Activated CD4-positive, alpha-beta T cell treated with anti-CD3 and anti-CD28 coated beads for 36 hours (primary cell): ENCODE measurements at regions not wholly inside any gene's neighbourhood (a gene's known extent, or its start where the extent isn't known, plus 50 kb on each side); places are given as distances from the start of the nearest gene placed in this dataset.
"Not testable (repeated sequence)": the region's sequence is repeated elsewhere in the genome, so short reads cannot be mapped to it uniquely, and the experiment has no call there.

Experiments
- ATAC-seq: fragments of 200-7000 bp; cut with Tn5 transposase; one replicate; pipeline ENCODE4 v1.10.0; 2021; ENCODE audit warnings: mild to moderate bottlenecking, moderate library complexity
- CTCF ChIA-PET: fragments of 350-600 bp; sonication (Branson Sonifier 250); formaldehyde crosslinking; loops from one replicate; lab custom pipeline; 2021; ENCODE audit warnings: antibody characterized with exemption; lab: Charles Lee
- POLR2A ChIA-PET: fragments of 350-600 bp; sonication (Branson Sonifier 250); formaldehyde crosslinking; loops from one replicate; lab custom pipeline; 2021; ENCODE audit warnings: antibody characterized with exemption, inconsistent platforms; lab: Charles Lee
- DNase-seq: peaks from one replicate; pipeline ENCODE4 v3.0.0-alpha.2; 2020
- H3K27ac Mint-ChIP-seq: one replicate; pipeline ENCODE4 v1.8.0; 2021; ENCODE audit warnings: mixed read lengths
- H3K27me3 Mint-ChIP-seq: one replicate; pipeline ENCODE4 v1.8.0; 2021; ENCODE audit warnings: mixed read lengths
- H3K36me3 Mint-ChIP-seq: one replicate; pipeline ENCODE4 v1.8.0; 2021; ENCODE audit warnings: low read depth, mixed read lengths
- H3K4me1 Mint-ChIP-seq: one replicate; pipeline ENCODE4 v1.8.0; 2021; ENCODE audit warnings: mixed read lengths
- H3K4me3 Mint-ChIP-seq: one replicate; pipeline ENCODE4 v1.8.0; 2021; ENCODE audit warnings: mild to moderate bottlenecking, moderate library complexity, mixed read lengths
- H3K9me3 Mint-ChIP-seq: one replicate; pipeline ENCODE4 v1.8.0; 2021; ENCODE audit warnings: low read depth, mixed read lengths
- intact Hi-C, 2 experiments: fragments of 100-400 bp; cut with DNase I in 1 of 2; cut with micrococcal nuclease in 1 of 2; formaldehyde crosslinking; loops; one replicate each; pipeline versions ENCODE4 v1.14.2 to v1.15.1; 2022 to 2024; cut with DNase I, micrococcal nuclease

DNA sequence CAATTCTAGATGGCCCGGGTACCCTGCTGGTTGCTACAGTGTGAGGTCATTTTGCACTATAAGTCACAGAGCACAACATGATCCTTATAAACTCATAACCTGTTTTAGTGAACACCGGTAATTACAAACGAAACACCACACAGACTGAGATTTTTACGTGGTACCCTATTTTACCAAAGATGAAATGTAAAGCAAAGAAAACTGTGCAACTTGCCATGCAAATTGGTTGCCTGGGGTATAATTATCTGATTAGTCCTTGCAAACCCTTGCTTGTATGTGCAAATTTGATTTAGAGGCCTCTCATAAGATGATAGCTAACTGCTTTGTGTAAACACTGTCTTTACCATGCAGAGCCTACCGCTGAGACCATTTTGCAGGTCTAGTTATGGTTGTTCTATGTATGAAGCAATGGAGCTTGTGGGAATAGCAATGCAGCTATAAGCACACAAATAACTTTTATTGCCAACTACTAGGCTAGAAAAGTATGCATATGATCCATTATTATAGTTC is 372.1 kb upstream of the FAR2 start:
- ATAC-seq: no peak
- H3K36me3 Mint-ChIP-seq: no peaks in the 10 kb centered on the region
- no peak overlapping the region for H3K4me3 Mint-ChIP-seq
- no peak for DNase-seq
- no peaks in the 10 kb centered on the region for H3K4me1 Mint-ChIP-seq
- POLR2A ChIA-PET: no interaction called here
- peaks cover 2% of the 10 kb centered on the region for H3K27me3 Mint-ChIP-seq
- CTCF ChIA-PET: no interaction called here
- no peak overlapping the region for H3K27ac Mint-ChIP-seq
- intact Hi-C loops: no loop called here
- H3K9me3 Mint-ChIP-seq: no peaks in the 10 kb centered on the region

GRCh38 chr12:28777603-28778365 is 371.3 kb upstream of the FAR2 start:
- no peak for ATAC-seq
- CTCF ChIA-PET: no interaction called here
- intact Hi-C loops: no loop called here
- Mint-ChIP-seq H3K36me3 (no peaks in the 10 kb centered on the region), H3K4me1 (no peaks in the 10 kb centered on the region), H3K4me3 (no peak overlapping the region), H3K27ac (no peak overlapping the region), H3K9me3 (no peaks in the 10 kb centered on the region), H3K27me3 (peaks cover 2% of the 10 kb centered on the region)
- POLR2A ChIA-PET: no interaction called here
- no peak for DNase-seq

- Mint-ChIP-seq H3K4me3 (no peak overlapping the region), H3K27me3 (peaks cover 2% of the 10 kb centered on the region), H3K27ac (no peak overlapping the region), H3K36me3 (no peaks in the 10 kb centered on the region), H3K4me1 (no peaks in the 10 kb centered on the region), H3K9me3 (no peaks in the 10 kb centered on the region)
- ChIA-PET CTCF (no interaction called here), POLR2A (no interaction called here)
- ATAC-seq (no peak), DNase-seq (no peak)
- intact Hi-C loops: no loop called here
These were observed 369.0 kb upstream of the FAR2 start for GRCh38 chr12:28780096-28780495.

DNA sequence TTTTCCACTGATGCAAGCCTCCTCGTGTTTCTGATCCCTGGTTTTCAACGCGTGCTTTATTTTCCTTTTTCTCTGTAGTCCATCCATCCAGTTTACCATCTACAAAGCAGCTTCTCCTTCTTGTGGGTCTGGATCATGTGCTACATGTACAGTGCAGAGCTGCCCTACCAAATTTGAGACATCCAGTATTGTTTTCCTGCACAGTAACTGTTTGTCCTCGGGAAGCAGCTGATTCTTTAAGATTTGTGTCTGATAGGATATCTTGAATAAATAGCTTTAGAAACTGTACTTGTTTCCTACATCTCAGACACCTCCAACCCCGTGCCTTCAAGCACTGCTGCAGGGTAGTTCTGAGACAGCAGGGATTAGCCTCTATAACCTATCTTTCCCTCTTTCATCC is 368.1 kb upstream of the FAR2 start:
- H3K9me3 Mint-ChIP-seq: no peaks in the 10 kb centered on the region
- ChIA-PET POLR2A (no interaction called here), CTCF (interaction anchor here (0.6 kb wide), 1 partner anchor 50 kb away, joined by 4 read pairs; no protein-coding TSS in a partner anchor)
- no peak overlapping the region for H3K4me3 Mint-ChIP-seq
- H3K4me1 Mint-ChIP-seq: no peaks in the 10 kb centered on the region
- no peak overlapping the region for H3K27ac Mint-ChIP-seq
- H3K36me3 Mint-ChIP-seq: no peaks in the 10 kb centered on the region
- intact Hi-C loops: no loop called here
- DNase-seq (no peak), ATAC-seq (no peak)
- H3K27me3 Mint-ChIP-seq: peaks cover 2% of the 10 kb centered on the region

GRCh38 chr12:28781671-28782652 is 367.1 kb upstream of the FAR2 start:
- H3K27ac Mint-ChIP-seq: no peak overlapping the region
- ChIA-PET CTCF (interaction anchor here (0.6 kb wide), 1 partner anchor 51 kb away, joined by 4 read pairs; no protein-coding TSS in a partner anchor), POLR2A (no interaction called here)
- no peak overlapping the region for H3K4me3 Mint-ChIP-seq
- ATAC-seq: no peak
- H3K27me3 Mint-ChIP-seq: peaks cover 2% of the 10 kb centered on the region
- DNase-seq: no peak
- no peaks in the 10 kb centered on the region for H3K36me3 Mint-ChIP-seq
- no peaks in the 10 kb centered on the region for H3K4me1 Mint-ChIP-seq
- no peaks in the 10 kb centered on the region for H3K9me3 Mint-ChIP-seq
- intact Hi-C loops: no loop called here

GRCh38 chr12:28782812-28783211 is 366.3 kb upstream of the FAR2 start:
- H3K4me3 Mint-ChIP-seq: no peak overlapping the region
- H3K27ac Mint-ChIP-seq: no peak overlapping the region
- H3K36me3 Mint-ChIP-seq: no peaks in the 10 kb centered on the region
- ChIA-PET CTCF (no interaction called here), POLR2A (no interaction called here)
- H3K27me3 Mint-ChIP-seq: peaks cover 2% of the 10 kb centered on the region
- ATAC-seq (no peak), DNase-seq (no peak)
- no peaks in the 10 kb centered on the region for H3K9me3 Mint-ChIP-seq
- no peaks in the 10 kb centered on the region for H3K4me1 Mint-ChIP-seq
- intact Hi-C loops: no loop called here

GRCh38 chr12:28787151-28787550 is 361.9 kb upstream of the FAR2 start:
- H3K9me3 Mint-ChIP-seq: no peaks in the 10 kb centered on the region
- no peaks in the 10 kb centered on the region for H3K4me1 Mint-ChIP-seq
- DNase-seq (no peak), ATAC-seq (no peak)
- ChIA-PET CTCF (no interaction called here), POLR2A (no interaction called here)
- no peaks in the 10 kb centered on the region for H3K36me3 Mint-ChIP-seq
- no peak overlapping the region for H3K27ac Mint-ChIP-seq
- H3K4me3 Mint-ChIP-seq: no peak overlapping the region
- intact Hi-C loops: no loop called here
- H3K27me3 Mint-ChIP-seq: no peaks in the 10 kb centered on the region

DNA sequence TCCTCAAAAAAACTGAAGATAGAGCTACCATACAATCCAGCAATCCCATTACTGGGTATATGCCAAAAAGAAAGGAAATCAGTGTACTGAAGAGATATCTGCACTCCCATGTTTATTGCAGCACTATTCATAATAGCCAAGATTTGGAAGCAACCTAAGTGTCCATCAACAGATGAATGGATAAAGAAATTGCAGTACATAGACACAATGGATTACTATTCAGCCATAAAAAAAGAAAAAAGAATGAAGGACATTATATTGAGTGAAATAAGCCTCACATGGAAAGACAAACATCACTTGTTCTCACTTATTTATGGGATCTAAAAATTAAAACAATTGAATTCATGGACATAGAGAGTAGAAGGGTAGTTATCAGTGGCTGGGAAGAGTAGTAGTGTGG is 360.8 kb upstream of the FAR2 start:
- intact Hi-C loops, H3K27ac Mint-ChIP-seq, POLR2A ChIA-PET, H3K4me3 Mint-ChIP-seq, H3K9me3 Mint-ChIP-seq, H3K36me3 Mint-ChIP-seq, DNase-seq, H3K4me1 Mint-ChIP-seq, H3K27me3 Mint-ChIP-seq, CTCF ChIA-PET, ATAC-seq: not testable (repeated sequence)

DNA sequence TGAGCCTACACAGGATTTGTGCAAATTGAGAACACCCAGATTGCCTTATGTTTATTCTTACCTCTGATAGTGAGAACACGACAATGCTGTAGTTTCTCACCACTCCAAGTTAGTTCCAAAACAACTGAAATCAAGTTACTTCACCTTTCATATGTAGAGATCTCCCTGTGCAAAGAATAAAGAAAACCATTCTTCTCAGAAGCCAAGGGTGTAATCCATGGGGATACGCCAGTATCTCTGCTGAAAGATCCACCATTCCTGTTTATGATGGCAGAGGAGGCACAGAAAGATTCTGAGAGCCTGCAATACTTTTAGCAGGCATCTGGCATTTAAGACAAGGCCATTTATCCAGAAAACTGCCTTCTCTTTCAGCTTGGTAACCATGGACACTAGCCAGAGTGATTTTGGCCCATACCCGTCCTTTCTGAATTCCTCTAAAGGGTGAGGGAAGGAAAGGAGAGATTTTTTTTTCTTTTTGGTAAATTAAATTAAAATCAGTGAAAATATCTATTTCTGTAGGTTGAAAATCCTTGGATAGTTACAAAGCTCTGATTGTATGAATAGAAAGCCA is 355.4 kb upstream of the FAR2 start:
- intact Hi-C loops: no loop called here
- DNase-seq: no peak
- Mint-ChIP-seq H3K27me3 (peaks cover 9% of the 10 kb centered on the region), H3K4me3 (no peak overlapping the region), H3K9me3 (no peaks in the 10 kb centered on the region), H3K4me1 (no peaks in the 10 kb centered on the region), H3K27ac (no peak overlapping the region), H3K36me3 (no peaks in the 10 kb centered on the region)
- POLR2A ChIA-PET: no interaction called here
- ATAC-seq: no peak
- CTCF ChIA-PET: no interaction called here

DNA sequence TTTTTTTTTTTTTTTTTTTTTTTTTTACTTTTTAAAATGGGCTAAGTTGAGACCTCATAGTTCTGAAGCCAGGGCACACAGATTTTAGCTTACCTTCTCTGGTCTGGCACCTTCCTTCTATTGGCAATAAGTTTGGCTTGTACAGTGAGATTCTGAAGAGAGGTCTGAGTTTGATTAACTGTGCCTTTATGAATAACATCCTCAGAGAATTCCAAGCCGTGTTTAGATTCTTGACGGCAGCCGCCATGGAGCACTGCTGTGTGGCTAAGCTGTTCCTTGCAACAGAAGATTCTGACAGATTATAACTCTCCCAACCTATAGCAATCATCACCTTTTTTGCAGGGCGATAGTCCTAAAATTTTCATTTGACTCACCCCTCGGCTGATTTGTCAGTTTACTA is 354.9 kb upstream of the FAR2 start:
- ChIA-PET CTCF (no interaction called here), POLR2A (no interaction called here)
- Mint-ChIP-seq H3K9me3 (no peaks in the 10 kb centered on the region), H3K36me3 (no peaks in the 10 kb centered on the region), H3K27ac (no peak overlapping the region), H3K27me3 (peaks cover 9% of the 10 kb centered on the region), H3K4me1 (no peaks in the 10 kb centered on the region), H3K4me3 (no peak overlapping the region)
- DNase-seq (no peak), ATAC-seq (no peak)
- intact Hi-C loops: no loop called here

DNA sequence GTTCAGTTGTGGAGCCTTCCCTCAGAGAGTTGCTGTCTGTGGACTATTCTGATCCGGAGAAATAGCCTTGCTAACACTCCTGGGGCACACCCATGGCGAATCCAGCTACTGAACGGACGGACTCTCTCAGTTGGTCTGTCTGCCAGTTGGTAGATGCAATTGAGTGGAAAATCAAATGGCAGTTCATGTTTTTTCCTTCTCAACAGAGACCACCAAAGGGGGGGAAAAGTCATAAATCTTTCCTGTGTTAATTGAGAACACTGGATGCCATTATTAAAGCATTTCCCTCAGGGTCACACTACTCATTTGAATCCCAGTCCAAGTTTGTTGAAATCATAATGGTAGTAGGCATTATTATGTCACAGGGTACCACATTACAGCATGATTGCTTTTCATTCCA is 354.3 kb upstream of the FAR2 start:
- Mint-ChIP-seq H3K36me3 (no peaks in the 10 kb centered on the region), H3K27ac (no peak overlapping the region), H3K27me3 (peaks cover 9% of the 10 kb centered on the region), H3K4me3 (no peak overlapping the region), H3K4me1 (no peaks in the 10 kb centered on the region), H3K9me3 (no peaks in the 10 kb centered on the region)
- DNase-seq: no peak
- no peak for ATAC-seq
- CTCF ChIA-PET: no interaction called here
- intact Hi-C loops: no loop called here
- POLR2A ChIA-PET: no interaction called here
